GM13976 (cell line): ENCODE measurements at regions not wholly inside any gene's neighbourhood (a gene's known extent, or its start where the extent isn't known, plus 50 kb on each side); places are given as distances from the start of the nearest gene placed in this dataset.

ENCODE experiments used
- DNase-seq: peaks from one replicate; pipeline ENCODE4 v3.0.0; 2012; ENCODE audit warnings: low spot score
- in situ Hi-C: fragments of 300-500 bp; cut with MboI; formaldehyde crosslinking; loops from one replicate; pipeline ENCODE4 v1.12.0; 2022; ENCODE audit warnings: low sequenced_read_pairs, mixed read lengths, inconsistent platforms; ENCODE audit not compliant: unreplicated experiment
- TF ChIP-seq, protein P1 (sequence below): IDR thresholded peaks from 2 replicates; pipeline ENCODE4 v1.5.1; 2012; ENCODE audit warnings: borderline replicate concordance, mild to moderate bottlenecking; ENCODE audit not compliant: insufficient read depth; ENCODE audit errors: extremely low read depth, missing control alignments, control extremely low read depth

DNA sequence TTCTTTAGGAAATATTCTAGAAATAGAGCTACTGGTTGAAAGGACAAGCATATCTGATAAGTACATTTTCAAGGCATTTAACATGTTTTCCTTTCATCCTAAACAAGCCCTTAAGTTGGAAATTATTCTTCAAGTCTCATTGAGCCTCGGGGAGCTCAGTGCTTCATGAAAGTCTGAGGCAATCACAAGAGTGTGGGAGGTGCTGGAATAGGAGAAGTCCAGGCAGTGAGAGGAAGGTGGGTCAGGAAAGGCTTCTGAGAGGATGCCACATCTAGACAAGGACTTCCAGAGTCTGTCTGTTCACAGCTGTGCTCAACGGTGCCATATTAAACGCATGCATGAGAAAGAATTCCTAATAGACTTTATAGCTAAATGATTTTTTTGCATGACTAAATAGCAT, 69.8 kb downstream of the CD83 start:
- in situ Hi-C loops: no loop called here
- TF ChIP-seq, protein P1, sequence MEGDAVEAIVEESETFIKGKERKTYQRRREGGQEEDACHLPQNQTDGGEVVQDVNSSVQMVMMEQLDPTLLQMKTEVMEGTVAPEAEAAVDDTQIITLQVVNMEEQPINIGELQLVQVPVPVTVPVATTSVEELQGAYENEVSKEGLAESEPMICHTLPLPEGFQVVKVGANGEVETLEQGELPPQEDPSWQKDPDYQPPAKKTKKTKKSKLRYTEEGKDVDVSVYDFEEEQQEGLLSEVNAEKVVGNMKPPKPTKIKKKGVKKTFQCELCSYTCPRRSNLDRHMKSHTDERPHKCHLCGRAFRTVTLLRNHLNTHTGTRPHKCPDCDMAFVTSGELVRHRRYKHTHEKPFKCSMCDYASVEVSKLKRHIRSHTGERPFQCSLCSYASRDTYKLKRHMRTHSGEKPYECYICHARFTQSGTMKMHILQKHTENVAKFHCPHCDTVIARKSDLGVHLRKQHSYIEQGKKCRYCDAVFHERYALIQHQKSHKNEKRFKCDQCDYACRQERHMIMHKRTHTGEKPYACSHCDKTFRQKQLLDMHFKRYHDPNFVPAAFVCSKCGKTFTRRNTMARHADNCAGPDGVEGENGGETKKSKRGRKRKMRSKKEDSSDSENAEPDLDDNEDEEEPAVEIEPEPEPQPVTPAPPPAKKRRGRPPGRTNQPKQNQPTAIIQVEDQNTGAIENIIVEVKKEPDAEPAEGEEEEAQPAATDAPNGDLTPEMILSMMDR: no peak
- DNase-seq: no peak

DNA sequence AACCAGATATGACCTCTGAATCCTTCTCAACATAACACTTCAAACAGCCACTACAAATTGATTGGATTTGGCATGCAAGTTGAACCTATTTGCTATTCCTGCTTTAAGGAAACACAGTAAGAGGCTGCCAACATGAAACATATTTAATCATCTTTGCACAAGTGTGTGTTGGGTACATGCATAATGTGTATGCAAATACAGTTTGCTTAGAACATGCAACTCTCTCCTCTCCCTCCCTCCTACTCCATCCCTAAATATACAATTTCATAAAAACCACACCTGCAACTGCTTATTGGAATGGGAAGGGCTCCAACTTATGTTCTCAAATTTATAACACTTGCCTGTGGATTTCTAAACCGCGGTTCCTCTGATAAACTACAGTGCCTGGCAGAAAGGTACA, 71.5 kb downstream of the CD83 start:
- no peak for DNase-seq
- in situ Hi-C loops: no loop called here
- TF ChIP-seq, protein P1: no peak

DNA sequence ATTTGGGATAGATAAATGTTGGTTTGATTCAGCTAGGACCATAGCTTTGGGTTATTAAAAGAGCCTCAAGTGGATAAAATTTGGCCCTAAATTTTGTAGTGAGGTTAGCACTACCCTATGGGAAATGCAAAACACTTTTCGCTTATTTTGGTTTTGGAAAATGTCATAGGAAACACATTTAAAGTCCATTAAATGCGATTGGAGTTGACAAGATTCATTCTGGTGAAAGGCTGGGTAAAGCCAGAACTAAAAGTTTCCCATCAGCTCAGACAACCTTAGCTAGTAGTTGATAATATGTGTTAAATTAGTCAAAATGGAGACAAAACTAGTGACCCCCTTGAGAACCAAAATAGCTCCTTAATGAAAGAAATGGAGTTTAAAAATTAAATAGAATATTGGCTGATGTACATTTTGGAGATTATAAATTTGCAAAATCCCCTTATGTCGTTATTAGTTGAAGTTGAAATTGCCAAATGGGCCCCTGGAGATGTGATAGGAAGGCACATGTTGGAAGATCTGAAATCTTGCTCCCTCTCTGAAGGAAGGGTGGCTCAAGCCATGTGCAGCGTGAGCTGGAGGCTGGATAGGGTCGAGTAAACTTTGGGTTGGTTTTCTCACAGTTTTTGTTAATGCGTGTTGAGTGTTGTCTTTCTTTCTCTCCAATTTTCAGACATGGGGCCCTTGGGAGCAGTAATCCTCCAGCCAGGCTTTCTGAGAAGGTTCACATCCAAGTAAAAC, 72.8 kb downstream of the CD83 start:
- TF ChIP-seq, protein P1: no peak

DNA sequence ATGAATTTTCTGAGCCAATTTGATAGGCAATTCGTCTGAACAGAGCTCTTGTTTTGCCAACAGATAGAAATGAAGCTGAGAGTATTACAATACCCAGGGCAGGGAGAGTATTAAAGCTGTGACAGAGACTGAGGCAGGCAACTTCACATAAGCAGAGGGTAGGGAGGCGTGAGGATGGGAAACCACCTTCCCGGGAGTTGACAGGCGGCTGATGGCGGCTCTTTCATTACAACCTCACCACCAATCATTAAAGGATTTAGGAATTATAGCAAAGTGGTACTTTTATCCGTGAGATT, 73.3 kb downstream of the CD83 start:
- DNase-seq: no peak
- in situ Hi-C loops: no loop called here
- TF ChIP-seq, protein P1: no peak

More for the DNA sequence above, 72.8 kb downstream of the CD83 start:
- in situ Hi-C loops: no loop called here
- no peak for DNase-seq

DNA sequence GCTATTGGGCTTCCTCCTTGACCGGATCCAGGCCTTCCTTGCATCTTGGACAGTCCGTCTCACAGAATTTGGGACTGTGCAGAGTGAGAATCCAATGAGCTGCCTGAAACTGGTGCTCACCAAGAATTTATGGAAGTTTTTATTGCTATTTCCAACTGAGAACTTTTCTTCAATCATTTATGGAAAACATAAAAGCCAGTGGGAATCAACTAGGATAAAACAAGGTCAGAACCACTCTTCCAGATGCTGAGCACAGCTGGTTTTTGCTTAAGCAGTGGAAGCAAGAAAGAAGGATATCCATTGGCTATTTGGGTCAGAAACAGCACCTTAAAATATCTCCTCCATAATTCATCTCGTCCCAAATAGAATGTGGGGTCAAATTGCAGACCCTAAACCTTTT, 74.2 kb downstream of the CD83 start:
- in situ Hi-C loops: no loop called here
- TF ChIP-seq, protein P1: no peak
- no peak for DNase-seq

DNA sequence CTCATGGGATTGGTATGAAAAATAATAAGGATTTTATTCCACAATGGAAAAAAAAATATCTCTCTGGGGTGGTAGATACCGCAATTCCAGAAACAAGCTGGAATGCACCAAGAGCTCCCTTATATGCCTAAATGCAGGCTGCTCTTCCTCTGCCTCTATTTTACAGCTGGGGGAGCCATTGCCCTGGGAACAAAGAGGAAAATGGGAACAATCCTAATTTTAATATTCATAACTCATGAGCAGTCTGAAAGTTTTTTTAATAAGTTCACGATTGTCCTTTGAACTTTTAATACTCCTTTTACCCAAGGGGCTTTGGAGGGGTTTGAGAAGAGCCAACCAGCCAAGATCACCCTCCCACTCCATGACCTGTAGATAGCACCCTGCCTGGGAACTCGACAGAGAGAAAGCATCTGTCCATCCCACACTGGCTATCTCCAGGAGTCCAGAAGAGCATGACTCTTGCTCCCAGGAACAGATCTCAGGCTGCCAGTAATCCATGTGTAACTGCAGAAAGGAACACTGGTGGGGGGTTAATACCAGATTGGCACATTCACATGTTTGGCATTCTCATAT, 74.7 kb downstream of the CD83 start:
- DNase-seq: no peak
- in situ Hi-C loops: no loop called here
- TF ChIP-seq, protein P1: no peak

DNA sequence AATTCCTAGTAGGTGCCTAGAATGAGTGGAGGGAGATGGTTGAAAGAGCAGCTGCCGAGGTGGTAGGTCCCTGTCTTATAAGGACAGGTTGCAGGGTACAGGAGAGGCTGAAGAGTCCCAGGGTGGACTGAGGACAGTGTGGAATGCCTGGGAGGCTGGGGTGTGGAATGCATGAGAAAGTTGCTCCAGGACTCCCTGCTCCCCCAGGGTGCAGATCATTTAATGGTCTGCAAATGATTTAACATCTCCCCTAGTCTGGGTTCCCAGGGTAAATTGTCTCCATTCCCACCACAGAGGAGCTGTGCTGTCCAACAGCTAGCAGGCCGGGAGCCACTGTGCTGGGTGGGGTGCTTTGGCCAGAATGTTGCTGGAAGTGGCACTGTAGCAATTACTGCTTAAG, 76.0 kb downstream of the CD83 start:
- no peak for DNase-seq
- TF ChIP-seq, protein P1: no peak
- in situ Hi-C loops: no loop called here
